GM18502 (cell line): ENCODE measurements at regions not wholly inside any gene's neighbourhood (a gene's known extent, or its start where the extent isn't known, plus 50 kb on each side); places are given as distances from the start of the nearest gene placed in this dataset.

Experiments
- ATAC-seq: cut with Tn5 transposase; IDR thresholded peaks from one replicate; pipeline ENCODE4 v1.9.1; 2021; ENCODE audit warnings: mild to moderate bottlenecking; ENCODE audit not compliant: unreplicated experiment, poor library complexity

DNA sequence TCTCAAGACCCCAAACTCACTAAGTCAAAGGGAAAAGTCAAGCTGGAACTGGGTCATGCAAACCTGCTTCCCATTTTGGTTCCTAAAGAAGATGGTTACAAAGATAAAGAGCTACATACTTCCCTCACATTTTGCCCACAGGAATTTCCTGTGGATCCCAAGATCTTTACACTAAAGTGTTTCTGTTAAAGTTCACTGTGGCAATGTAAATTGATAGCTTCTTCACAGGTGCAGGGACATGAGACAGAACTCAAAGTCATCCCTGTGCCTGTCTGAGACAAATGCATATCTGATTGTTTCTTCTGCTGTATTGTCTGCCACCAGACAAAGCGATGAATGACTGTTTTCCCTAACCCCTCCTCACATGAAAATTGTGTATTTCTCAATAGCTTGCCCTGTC lies 567.8 kb downstream of the ZIC1 start:
- no peak for ATAC-seq

DNA sequence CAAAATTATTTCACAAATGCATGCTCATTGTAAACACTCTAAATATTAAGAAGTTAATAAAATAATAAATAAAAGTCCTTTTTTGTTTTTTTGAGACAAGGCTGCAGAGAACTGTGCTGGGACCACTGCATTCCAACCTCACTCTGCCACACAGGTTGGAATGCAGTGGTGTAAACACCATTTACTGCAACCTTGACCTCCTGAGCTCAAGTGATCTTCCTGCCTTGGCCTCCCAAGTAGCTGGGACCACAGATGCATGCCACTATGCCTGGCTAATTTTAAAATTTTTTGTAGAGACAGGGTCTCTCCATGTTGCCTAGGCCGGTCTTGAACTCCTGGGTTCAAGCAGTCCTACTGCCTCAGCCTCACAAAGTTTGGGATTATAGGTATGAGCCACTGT lies 578.4 kb downstream of the ZIC1 start:
- no peak for ATAC-seq

DNA sequence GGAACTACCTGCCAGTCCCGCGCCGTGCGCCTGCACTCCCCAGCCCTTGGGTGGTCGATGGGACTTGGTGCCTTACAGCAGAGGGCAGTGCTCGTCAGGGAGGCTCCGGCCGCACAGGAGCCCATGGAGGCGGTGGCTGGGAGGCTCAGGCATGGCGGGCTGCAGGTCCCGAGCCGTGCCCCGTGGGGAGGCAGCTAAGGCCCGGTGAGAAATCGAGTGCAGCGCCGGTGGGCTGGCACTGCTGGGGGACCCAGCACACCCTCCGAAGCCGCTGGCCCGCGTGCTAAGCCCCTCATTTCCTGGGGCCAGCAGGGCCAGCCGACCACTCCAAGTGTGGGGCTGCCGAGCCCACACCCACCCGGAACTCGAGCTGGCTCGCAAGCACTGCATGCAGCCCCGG lies 580.2 kb downstream of the ZIC1 start:
- ATAC-seq = no peak

DNA sequence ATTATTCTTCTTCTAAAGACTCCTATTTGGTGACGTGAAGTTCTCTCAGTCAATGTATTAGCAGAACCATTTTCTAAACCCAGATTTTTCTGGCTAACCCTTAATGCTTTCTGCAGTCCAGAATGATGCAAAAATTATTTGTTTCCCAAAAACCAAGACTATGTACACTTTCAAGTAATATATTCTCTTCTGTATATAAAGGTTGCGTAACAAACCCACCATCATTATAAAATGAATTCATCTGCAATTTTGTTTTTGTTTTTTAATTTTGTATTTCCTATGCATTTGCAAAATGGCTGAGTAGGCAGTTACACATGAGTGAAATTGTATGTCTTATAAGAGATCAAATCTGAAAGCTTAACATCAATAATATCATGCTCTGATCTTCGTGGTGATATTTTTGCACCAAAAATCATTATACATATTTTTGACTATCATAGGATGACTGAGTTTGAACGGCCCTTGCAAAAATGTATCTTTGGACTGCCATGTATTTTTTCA lies 593.6 kb downstream of the ZIC1 start:
- ATAC-seq = no peak

DNA sequence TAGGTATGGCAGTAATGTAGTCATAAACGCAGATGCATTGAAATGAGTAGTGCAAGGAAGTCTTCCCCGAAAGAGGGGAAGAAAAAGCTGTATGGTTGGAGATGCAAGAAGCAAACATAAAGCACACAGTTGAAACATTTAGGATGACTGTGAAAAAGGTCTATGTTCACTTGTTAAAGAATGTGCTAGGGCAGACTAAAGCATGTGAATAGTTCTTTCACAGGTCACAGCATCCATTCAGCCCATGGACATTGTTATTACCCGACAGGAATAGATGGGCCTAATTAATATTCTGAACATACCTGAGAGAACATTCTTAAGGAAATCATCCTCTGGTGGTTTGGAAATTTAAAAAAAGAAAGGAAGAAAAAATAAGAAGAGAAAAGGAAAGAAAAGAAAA lies 595.2 kb downstream of the ZIC1 start:
- no peak for ATAC-seq

DNA sequence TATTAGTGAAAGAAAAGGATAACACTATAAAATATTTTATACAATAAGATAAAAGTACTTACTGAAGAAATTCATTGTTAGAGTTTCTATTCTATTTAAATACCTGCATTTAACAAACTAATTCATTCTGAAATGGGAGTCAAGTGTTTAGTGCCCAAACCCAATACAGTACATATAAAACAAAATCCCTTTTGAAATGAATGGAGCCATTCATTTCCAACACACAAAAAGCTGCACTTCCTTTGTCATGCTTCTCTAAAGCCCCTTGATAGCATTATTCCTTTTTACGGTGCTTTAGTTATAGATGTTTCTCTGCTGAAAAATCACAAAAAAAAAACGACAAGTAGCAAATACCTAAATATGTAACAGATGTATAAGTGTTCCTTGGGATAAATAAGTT lies 596.3 kb downstream of the ZIC1 start:
- ATAC-seq = no peak

DNA sequence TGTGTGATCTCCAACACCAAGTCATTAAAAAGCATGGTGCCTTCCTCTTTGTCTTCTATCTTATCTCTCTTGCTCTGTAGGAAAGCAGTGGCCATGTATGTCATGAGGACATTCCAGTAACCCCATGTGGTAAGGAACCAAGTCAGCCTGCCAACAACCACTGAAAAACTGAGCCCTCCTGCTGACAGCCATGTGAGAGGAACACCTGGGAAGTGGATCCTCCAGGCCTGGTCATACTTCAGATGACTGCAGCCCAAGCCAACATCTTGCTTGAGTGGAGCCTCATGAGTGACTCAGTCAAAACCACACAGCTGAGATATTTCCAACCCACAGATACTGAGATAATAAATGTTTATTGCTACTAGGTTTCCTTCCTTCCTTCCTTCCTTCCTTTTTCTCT lies 597.3 kb downstream of the ZIC1 start:
- ATAC-seq = no peak

DNA sequence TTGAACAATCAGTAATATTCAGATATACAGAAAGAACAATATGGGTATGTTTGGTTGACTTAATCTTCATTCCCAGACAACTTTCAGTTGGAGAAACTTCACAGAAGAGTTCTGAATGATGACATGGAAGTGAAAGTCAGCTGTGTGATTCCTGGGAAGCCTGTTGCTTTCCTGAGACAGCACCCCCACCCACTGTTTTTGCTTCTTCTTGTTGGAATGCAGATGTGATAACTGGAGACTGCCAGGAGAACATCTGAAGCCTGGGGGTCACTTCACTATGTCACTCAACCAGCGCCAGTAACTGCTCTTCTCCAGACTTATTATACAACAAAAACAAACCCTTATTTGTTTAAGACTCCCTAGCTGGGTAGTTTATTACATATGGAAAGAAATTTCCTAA lies 599.4 kb downstream of the ZIC1 start:
- ATAC-seq = no peak

DNA sequence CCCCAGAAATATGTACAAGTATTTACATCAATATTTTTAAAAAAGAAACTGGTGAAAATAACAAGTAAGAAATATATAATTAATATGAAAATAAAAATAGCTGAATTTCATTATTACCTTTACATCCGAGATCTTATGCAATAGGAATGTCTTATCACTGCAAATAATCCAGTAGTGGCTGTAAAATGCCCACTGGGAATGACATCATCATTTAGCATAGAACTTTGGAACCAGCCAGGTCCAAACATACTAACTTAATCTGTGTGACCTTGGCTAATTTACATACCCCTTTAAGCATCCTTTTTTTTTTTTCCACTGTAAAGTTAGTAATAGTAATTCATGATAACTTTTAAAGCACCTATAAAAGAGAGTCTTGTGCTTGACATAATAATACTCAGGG lies 611.7 kb downstream of the ZIC1 start:
- ATAC-seq = no peak

DNA sequence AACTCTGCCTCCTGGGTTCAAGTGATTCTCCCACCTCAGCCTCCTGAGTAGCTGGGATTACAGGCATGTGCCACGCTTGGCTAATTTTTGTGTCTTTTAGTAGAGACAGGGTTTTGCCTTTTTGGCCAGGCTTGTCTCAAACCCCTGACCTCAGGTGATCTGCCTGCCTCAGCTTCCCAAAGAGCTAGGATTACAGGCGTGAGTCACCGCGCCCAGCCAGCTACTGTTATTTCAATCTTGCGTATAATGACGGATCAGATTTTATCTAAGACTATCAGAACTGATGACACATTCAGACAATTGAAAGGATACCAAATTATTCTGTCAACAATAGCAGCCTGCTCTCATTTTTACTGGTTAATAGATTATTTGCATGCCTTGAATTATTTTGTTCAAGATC lies 612.2 kb downstream of the ZIC1 start:
- no peak for ATAC-seq

DNA sequence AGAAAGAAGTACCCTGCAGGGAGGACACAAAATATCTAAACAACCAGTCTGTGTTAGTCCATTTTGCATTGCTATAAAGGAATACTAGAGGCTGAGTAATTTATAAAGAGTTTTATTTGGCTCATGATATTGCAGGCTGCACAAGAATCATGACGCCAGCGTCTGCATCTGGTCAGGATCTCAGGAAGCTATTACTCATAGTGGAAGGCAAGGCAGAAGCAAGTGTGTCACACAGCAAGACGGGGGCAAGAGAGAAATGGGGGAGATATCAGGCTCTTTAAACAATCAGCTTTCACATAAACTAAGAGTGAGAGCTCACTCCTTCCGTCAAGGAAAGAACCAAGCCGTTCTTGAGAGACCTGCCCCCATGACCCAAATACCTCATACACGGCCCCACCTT lies 614.8 kb downstream of the ZIC1 start:
- no peak for ATAC-seq

DNA sequence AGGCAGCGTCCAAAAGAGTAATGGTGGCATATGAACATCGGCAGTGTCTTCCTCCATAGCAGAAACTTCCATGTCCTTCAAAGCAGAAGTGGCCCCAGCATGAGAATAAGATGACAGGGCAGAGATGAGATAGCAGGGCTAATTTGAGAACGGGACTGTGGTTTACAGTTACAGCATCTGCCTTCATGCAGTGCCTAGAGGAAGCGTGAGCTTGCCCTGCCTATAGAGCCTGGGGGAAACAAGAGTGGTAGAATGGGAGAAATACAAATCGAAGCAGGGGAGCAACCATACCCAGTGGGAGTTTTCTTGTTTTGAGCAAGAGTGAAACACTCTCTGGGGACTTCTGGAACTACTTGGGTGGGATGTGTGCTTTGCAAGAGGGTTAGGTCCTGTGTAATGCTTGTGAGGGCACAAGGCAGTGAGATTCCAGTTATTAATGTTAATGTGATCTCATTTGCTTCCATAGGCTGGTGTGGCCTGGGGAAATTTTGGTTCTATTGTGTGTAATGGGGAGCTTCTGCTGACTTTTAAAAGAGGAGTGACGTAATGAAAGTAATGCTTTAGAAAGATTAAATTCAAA lies 616.9 kb downstream of the ZIC1 start:
- no peak for ATAC-seq

DNA sequence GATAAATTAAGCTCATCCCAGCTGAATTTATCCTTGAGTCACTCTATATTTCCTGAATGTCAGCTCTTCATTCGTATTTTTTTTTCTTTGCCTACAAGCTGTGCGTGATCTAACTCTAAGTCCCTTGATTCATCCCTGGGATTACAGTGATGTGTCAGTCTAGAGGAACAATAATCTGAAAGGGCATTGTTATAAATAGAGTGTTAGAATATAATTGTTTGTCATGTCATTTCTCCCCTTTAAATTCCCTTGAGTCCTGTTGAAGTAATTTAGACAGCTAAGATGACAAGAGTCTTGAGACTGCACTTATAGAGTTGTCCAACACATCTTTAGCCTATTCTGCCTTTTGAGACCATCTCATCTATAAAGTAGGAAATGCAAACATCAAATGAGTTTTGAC lies 621.8 kb downstream of the ZIC1 start:
- no peak for ATAC-seq

DNA sequence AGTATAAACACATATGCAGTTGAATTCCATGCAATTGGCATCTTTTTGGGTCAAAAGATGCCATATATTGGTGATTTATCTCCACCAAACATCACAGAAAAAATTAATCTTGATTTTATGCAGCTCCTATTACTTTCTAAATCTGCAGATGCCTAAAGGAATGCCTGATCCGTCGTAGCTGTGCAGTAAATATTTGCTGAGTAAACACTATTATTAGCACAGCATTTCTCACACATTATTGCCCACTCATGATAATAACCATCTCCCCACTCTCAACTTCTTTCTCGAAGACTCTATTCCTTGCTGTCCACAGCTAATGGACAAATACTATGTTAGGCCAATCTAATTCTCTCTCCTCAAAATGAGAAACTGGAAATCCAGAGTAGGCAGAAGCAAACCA lies 625.2 kb downstream of the ZIC1 start:
- no peak for ATAC-seq

DNA sequence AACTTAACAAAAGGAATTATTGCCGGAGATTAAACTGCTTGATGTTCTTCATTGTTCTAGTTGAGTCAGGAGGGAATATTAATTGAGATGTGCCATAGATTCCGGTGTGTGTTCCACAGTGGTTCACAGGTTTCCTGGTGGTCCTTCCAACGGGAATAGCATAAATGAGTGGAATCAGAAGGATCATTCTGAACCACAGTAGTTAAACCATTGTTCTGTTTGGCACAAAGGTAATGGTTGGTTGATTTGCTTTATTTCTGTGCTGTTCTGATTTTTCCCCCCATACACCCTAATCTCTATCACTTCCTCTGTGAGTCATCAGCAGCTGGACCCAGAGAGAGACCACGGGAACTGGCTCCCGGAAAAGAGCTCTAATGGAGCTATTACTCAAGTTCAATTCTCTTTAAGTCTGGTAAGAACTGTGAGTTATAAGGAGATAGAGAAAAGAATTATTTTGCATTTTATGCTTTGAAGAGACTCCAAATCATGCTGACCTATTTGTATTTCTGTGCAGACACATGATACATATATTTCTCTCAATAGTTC lies 627.2 kb downstream of the ZIC1 start:
- no peak for ATAC-seq

DNA sequence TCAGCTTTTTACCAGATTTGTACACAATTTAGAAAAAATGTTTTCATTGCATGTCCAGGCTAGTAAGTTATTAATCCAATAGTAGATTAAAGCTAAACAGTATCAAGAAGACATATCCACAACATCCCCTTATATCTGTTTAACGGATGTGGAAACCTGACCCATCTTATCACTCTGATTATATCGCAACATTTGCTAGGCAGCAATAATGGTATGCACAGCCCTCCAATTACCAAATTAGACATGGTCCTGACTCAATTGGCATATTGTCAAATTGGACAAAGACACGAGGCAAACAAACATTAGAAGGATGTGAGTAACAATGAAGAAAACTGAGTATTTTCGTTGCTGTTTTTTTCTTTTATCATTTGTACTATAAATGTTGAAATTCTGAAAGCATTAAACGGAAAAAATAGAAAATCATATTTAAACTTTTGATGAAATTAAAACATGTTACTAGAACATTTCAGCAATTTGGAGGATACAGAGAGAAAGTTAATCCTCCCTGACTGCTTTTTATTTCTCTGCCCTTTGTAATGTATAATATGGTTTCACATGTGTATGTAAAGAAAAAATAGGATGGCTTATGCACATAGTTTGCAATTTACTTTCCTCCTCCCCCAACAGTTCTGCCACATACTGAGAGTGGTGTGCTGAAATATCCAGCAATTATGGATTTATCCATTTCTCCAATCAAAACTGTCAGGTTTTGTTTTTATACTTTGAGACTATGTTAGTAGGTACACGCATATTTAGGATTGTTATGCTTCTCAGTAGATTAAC lies 633.7 kb downstream of the ZIC1 start:
- ATAC-seq = no peak

DNA sequence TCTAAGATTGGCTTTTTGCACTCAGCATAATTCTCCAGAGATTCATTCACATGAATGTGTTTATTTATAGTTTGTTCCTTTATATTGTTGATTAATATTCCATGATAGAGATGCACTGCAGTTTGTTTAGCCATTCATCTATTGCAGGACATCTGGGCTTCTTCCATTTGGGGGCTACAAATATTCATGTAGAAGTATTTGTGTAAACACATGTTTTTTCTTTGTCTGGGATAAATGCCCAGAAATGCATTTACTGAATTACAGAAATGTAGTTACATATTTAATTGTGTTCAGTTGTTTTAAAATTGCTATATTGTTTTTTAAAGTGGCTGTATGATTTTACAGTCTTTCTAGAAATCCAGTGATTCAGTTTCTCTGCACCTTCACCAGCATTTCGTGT lies 635.0 kb downstream of the ZIC1 start:
- no peak for ATAC-seq

DNA sequence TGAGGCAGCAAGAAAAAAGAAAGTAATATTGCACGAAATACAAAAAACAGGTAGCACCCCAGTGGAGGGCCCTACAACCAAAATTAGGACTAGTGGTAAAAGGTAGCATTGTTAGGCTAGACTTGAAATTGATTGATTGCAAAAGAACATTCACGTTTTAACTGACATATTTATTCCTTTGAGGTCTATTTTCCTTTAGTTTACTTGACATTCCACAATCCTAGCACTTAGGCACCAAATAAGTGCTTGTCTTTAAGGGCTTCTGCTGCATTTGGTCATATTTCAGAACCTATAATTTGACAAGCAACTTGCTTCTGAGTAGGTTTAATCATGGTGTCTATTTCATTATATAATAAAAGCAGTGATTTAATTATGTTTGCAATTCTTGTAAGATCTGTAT lies 642.7 kb upstream of the AGTR1 start:
- ATAC-seq = no peak

DNA sequence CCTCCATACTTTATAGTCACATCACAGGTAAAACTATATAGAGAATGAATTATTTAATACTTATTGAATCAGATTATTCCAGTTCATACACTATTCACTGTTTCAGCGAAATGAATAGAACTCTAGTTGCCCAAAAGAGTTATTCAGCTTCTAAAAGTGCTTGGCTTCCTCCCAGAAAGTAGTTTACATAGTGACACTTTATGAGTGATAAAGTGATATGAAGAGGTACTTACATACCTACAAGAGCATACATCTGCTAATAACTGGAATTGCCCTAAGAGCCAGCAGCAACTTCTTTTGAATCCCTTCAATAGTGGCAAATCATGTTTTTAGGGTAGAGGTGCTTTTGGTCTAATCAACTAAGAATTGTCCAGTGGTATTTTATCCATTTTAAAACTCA lies 635.1 kb upstream of the AGTR1 start:
- ATAC-seq = no peak

DNA sequence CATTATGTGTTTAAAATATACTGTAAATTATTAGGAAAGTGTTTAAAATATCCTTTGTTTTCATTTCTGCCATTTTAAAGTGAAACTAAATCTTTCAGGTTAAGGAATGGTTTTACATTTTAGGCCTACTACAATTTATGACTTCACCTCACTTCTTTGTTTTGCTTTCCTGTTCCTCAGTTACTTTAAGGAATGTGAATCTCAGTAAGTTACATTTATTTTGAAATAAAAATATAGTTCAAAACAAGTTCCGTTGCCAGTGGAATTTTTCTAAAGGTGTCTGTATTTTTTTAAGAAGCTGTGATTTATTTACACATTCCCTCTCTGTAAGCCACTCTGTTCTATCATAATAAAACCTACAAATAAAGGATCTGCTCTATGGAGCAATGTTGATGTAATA lies 630.9 kb upstream of the AGTR1 start:
- ATAC-seq = no peak

DNA sequence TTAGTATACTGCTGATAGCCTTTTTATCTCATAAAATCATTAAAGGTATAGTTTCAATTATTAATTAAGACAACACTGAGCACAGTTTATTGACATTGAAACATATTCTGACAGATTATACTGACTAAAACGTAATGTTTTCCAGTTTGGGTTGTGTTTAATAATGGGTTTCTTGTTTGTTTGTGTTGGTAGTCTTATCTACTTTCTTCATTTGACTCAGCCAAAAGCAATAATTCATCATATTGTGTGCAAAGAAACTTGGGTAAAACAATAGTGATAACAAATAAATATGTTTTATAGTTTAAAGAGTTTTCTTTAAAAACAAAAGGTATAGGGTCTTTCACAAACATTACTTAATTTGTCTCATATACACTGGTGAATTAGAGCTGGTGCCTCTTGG lies 629.2 kb upstream of the AGTR1 start:
- no peak for ATAC-seq

DNA sequence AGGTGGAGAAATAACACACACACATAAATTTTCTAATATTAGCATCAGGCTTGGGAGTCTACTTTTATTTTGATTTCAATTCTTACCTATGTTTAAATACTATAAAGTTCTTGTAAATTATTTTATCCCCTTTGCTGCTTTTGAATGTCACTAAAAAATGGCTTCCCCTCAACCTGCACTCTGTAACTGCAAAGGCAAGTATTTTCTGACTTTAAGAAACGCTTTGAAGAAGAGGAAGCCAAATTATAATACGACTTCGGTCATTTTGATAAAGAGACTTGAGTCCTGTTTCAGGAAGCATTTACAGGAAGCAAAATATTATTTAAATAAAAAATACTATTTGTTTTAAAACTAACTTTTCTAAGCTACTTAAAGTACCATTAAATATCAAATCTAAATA lies 627.7 kb upstream of the AGTR1 start:
- no peak for ATAC-seq
